ENCODE measurements at regions not wholly inside any gene's neighbourhood (a gene's known extent, or its start where the extent isn't known, plus 50 kb on each side); places are given as distances from the start of the nearest gene placed in this dataset.

- no peak for DNase-seq
These were observed 95.0 kb upstream of the GALNT15 start for GRCh38 chr3:16079519-16079918.

DNA sequence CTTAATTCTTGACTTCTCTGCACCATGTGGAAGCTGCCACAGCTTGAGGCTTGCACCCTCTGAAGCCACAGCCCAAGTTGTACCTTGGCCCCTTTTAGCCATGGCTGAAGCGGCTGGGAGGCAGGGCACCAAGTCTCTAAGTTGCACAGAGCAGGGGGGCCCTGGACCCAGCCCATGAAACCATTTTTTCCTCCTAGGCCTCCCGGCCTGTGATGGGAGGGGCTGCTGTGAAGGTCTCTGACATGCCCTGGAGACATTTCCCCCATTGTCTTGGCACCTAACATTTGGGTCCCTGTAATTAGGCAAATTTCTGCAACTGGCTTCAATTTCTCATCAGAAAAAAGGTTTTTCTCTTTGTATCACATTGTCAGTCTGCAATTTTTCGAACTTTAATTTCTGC, 92.8 kb upstream of the GALNT15 start:
- no peak for DNase-seq

- DNase-seq = no peak
These were observed 89.6 kb upstream of the GALNT15 start for GRCh38 chr3:16084887-16085286.

DNA sequence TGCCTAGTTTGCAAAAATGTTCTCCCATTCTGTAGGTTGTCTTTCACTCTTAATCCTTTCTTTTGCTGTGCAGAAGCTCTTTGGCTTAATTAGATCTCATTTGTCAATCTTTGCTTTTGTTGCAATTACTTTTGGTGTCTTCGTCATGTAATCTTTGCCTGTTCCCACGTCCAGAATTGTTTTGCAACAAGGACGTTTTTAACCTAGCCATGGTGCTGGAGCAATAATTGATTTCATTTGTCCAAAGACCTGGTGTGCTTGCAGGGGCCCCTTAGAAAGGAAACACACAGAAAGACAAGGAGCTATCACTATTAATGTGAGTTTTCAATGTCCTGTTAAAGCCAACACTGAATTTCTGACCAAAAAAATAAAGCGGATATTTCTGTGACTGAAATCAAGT, 89.1 kb upstream of the GALNT15 start:
- DNase-seq = no peak

- no peak for DNase-seq
These were observed 88.4 kb upstream of the GALNT15 start for GRCh38 chr3:16085884-16086608.

DNA sequence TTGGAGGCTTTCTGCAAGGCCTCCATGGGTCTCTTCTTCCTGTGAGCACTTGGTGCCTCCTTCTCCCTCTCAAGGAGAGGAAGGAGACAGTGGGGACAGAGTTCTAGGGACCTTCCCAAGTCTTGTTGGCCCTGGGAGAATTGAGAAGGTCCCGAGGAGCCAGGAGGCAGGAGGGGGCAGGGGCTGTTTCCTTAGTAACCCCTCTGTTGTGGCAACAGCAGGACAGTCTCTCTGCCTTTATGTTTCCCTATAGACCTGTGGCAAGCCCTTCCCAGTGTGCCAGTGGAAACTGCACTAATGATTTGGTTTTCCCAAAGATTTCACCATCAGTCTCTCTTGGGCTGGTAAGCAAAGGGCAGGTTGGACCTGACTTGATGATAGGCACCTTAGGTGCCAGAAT, 87.8 kb upstream of the GALNT15 start:
- DNase-seq = no peak

DNA sequence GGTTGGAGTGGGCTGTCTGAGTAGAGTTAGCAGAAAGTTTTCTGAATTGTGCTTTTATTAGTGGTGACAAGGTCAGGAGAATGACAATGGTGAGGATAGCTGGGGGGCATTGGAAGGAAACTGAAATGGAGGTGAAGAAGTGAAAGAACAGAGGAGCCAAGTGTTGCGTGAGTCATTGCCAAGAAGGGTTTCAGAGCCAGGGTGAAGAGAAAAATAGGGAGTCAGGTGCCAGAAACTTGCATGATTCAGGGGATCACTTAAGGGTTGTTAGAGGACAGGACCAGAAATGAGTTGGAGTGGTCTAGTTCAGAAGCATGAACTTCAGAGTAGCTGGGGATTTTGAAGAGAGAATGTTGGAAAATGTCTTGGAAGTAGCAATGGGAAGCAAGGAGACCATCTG, 86.0 kb upstream of the GALNT15 start:
- DNase-seq = no peak

DNA sequence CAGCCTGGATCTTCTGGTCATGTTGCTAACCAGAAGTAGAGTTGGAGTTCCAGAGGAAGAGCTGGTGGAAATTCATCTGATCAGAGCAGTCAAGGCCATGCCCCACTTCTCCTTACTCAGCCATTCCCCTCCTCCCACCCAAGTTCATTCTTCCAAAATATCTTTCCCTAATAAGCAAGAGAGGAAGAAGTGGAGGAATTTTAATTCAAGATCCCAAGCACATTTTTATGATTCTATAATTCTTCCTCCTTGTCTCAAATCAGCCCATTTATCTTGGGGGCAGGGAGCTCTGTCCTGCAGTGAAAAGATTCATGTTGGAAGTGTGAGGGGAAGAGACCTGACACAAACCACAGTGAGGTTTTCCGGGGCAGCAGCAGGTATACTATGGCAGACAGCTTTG, 85.0 kb upstream of the GALNT15 start:
- DNase-seq = no peak

DNA sequence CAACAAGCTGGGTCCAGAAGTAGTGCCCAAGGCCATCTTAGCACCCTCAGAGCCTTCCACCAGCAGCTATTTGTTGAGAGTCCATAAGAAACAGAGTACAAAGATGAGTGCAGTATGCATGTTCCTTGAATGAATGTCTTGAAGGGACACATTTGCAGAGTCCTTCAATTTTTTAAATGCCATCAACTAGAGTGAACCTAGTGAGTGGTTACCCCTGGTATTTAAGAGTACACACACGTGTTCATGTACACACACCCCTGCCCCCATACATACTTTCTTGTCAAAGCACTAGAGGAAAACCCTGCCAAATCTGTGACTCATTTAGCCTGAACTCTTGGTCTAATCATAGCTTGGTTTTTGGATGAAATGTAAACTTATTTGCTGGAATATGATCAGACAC, 84.5 kb upstream of the GALNT15 start:
- DNase-seq = no peak

GRCh38 chr3:16090706-16091105, 83.8 kb upstream of the GALNT15 start:
- DNase-seq = no peak

DNA sequence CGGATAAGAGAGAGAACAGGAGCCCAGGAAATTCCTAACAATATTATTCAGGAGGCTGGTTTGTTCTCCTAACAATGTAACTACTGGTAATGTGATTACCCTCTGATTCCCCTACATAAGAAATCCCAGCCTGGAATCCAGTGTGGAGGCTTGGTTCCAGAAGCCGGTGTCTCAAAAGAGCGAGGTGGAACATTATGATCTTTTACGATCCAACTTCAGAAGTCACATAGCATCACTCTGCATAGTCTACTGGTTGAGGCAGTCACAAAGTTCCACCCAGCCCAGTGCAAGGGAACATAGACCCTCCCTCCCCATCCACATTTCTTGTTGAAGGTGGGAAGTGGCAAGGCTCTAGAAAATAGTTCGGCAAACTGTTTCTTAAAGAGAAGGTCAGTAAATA, 81.6 kb upstream of the GALNT15 start:
- no peak for DNase-seq

DNA sequence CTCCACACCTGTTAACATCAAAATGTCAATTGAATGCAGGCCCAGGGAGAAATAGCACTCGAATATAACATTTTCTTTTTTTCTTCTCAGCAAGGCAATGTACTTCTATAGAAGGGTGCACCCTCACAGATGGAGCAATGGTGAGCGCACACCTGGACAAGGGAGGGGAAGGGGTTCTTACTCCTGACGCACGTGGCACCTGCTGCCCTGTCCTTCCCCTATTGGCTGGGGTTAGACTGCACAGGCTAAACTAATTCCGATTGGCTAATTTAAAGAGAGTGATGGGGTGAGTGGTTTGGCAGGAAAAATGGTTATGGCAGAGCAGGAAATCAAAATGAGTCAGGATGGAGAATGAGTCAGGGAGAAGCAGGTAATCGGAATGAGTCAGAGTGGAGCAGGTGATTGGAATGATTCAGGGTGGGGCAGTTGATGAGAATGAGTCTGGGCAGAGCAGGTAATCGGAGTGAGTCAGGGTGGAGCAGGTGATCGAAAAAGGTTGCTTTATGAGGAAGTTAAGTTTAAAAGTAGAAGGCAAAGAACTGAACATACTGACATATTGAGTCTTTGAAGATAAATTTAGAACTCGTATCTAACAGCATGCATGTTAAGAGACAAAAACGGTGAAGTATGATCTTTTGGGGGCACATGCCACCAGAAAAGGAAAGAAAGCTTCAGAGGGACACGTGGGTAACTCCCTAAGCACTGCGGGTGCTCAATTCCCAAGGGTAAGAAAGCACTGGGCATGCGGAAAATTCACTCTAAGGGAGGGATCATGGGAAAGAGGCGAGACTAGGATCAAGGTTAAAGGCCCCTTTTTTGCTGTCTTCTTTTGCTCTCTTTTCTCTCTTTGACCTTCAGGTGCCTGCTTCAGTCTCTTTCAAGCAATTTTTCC, 72.9 kb upstream of the GALNT15 start:
- DNase-seq = no peak

DNA sequence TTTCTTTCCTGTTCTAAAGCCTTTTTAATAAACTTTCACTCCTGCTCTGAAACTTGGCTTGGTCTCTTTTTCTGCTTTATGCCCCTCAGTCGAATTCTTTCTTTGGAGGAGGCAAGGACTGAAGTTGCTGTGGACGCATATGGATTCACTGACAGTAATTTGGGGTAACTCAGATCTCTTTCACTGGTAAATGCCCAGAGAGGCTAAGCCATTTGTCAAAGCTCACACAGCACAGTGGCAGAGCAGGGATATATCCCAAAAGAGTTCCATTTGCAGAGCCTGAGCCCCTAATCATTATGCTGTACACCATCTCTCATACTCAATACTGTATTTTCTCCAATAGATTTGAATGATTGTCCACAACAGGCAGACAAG, 72.3 kb upstream of the GALNT15 start:
- DNase-seq = no peak

GRCh38 chr3:16102905-16103364, 71.5 kb upstream of the GALNT15 start:
- DNase-seq = no peak

DNA sequence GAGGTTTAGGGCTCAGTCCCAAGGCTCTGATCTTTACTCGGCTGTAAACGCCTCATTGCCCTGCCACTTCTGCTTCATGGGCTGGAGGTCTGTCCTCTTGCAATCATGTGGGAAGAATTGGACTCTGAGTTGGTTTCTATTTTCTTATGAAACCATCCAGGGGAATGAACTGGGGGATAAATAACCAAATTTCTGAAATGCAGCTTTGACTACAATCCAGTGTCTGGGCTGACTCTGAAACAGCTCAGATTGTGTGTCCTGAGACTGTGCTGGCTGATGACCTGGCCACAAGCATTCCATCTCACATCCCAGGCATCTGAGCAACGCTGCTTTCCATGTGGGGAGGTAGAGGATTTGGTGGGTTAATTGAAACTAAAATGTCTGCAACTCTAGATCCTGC, 71.0 kb upstream of the GALNT15 start:
- DNase-seq = no peak

- no peak for DNase-seq
These were observed 70.3 kb upstream of the GALNT15 start for GRCh38 chr3:16104156-16104555.

DNA sequence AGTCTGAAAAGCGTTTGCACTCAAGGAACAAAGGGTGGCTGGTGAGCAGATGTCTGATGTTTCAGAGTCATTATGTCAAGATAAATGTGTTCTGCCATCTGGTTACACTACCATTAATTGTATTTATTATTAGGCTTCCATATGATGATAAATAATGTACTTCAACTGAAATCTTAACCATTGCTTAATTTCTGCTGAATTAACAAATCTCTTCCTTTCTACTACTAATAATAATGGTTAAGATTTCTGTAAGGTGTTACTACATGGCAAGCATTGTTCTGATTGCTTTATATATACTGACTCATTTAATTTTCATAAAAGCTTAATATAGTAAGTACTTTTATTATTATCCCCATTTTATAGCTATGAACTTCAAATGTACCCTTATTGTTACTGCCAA, 68.4 kb upstream of the GALNT15 start:
- no peak for DNase-seq

GRCh38 chr3:16108424-16108823, 66.1 kb upstream of the GALNT15 start:
- DNase-seq = no peak

- DNase-seq = no peak
These were observed 64.6 kb upstream of the GALNT15 start for GRCh38 chr3:16109929-16110328.

GRCh38 chr3:16112910-16113504, 61.5 kb upstream of the GALNT15 start:
- no peak for DNase-seq

- no peak for DNase-seq
These were observed 60.8 kb upstream of the GALNT15 start for GRCh38 chr3:16113704-16114103.

DNA sequence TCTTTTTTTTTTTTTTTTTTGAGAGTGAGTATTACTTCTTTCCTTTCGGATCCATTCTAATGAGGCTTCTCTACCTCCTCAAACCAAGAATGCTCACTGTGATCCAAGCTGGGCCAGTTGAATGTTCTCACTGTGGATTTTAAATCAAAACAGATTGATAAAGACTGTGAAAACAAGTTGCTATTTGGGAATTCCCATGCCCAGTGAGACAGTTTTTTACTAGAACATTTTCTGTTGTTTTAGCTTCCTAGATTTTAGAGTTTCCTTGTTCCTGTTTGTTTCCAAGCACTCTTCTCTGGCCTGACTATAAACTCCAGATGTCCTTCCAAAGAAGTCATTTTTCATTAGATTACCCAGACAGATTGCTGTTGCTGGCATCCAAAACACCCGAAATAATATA, 60.1 kb upstream of the GALNT15 start:
- DNase-seq = no peak

GRCh38 chr3:16114930-16115329, 59.5 kb upstream of the GALNT15 start:
- DNase-seq = no peak

DNA sequence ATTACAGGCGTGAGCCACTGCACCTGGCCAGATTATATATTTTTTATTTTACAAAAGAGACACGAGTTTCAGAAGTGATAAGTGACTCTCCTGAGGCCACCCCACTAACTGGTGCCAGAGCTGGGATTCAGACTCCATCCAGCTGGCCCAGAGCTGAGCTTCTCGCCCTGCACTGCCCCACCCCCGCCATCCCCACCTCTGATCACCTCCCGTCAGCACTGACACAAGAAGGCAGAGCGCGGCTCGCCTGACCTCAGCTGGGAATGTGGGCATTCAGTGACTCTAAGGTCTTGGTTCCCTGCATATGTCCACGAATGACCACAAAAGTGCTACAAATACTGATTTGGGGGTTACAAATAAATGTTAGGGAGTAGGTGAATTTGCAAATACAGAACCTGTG, 56.1 kb upstream of the GALNT15 start:
- no peak for DNase-seq
